GM23338 (cell line): ENCODE measurements at regions not wholly inside any gene's neighbourhood (a gene's known extent, or its start where the extent isn't known, plus 50 kb on each side); places are given as distances from the start of the nearest gene placed in this dataset. TPM values are rescaled to one million over a fixed set of nuclear protein-coding genes. Genes with fewer than 3 reads are reported as not detected.

ENCODE experiments used
- CREB1 ChIP-seq: fragments of 250-450 bp; sonication (Bioruptor Pico); IDR thresholded peaks from 2 replicates; pipeline ENCODE4 v1.5.0; 2020; ENCODE audit warnings: low read depth, mild to moderate bottlenecking, moderate library complexity
- CTCF ChIP-seq, 2 experiments: fragments of 200-600 bp in 1 of 2; sonication (generic) in 1 of 2; conservative IDR thresholded peaks; 2 replicates each; pipeline versions ENCODE4 v1.5.1 to v1.6.1; 2016 to 2017; ENCODE audit warnings: antibody characterized with exemption in 2 of 2, low read depth in 2 of 2, mild to moderate bottlenecking in 2 of 2, moderate library complexity in 1 of 2
- EZH2phosphoT487 ChIP-seq: fragments of 200-600 bp; sonication (generic); IDR thresholded peaks from one replicate; pipeline ENCODE4 v1.8.1; 2018; ENCODE audit warnings: antibody characterized with exemption; ENCODE audit not compliant: unreplicated experiment
- JUNB ChIP-seq: IDR thresholded peaks from one replicate; pipeline ENCODE4 v1.6.1; 2016; ENCODE audit warnings: antibody characterized with exemption; ENCODE audit not compliant: unreplicated experiment
- REST ChIP-seq: IDR thresholded peaks from one replicate; pipeline ENCODE4 v1.6.1; 2018; ENCODE audit warnings: antibody characterized with exemption; ENCODE audit not compliant: unreplicated experiment
- STAT1 ChIP-seq: IDR thresholded peaks from one replicate; pipeline ENCODE4 v1.6.1; 2016; ENCODE audit warnings: antibody characterized with exemption; ENCODE audit not compliant: unreplicated experiment
- ZNF462 ChIP-seq: fragments of 250-450 bp; sonication (Bioruptor Pico); IDR thresholded peaks from 2 replicates; pipeline ENCODE4 v1.5.0; 2020; ENCODE audit warnings: mild to moderate bottlenecking, moderate library complexity
- small RNA-seq: library from RNA; depleted of rRNA; stranded (forward); fragments of <200 nt; gene quantifications from one replicate; pipeline ENCODE3, GENCODE V24; 2014; ENCODE audit warnings: low replicate concordance

- TF ChIP-seq ZNF462 (no peak), CTCF (conservative IDR thresholded peaks at IDR 0.05; ENCODE audit: low read depth in 2 of 2) (no peak), CREB1 (CRISPR knock-in tag) (no peak), STAT1 (no peak), JUNB (no peak), REST (no peak), EZH2phosphoT487 (no peak)
These were observed 50.6 kb upstream of the DCC start (continued) for GRCh38 chr18:52289392-52289791.

Small RNA genes in the stretch of these regions (small RNA-seq; reads per million reads assigned to genes)
- gene RNU1-46P, result not detected
